Endothelial cell (in vitro differentiated cells): ENCODE measurements at regions not wholly inside any gene's neighbourhood (a gene's known extent, or its start where the extent isn't known, plus 50 kb on each side); places are given as distances from the start of the nearest gene placed in this dataset.

Experiments used
- DNase-seq: peaks from one replicate; pipeline ENCODE4 v3.0.0; 2021; ENCODE audit warnings: low spot score
- H3K27ac Mint-ChIP-seq: one replicate; pipeline ENCODE4 v1.8.0; 2021; ENCODE audit warnings: mixed read lengths, inconsistent platforms; ENCODE audit not compliant: unreplicated experiment
- H3K27me3 Mint-ChIP-seq: one replicate; pipeline ENCODE4 v1.8.0; 2021; ENCODE audit warnings: mild to moderate bottlenecking, moderate library complexity, mixed read lengths, inconsistent platforms; ENCODE audit not compliant: unreplicated experiment
- H3K36me3 Mint-ChIP-seq: one replicate; pipeline ENCODE4 v1.8.0; 2021; ENCODE audit warnings: mild to moderate bottlenecking, low read depth, mixed read lengths, inconsistent platforms; ENCODE audit not compliant: unreplicated experiment
- H3K4me1 Mint-ChIP-seq: one replicate; pipeline ENCODE4 v1.8.0; 2021; ENCODE audit warnings: mild to moderate bottlenecking, mixed read lengths, inconsistent platforms; ENCODE audit not compliant: unreplicated experiment
- H3K4me3 Mint-ChIP-seq: one replicate; pipeline ENCODE4 v1.8.0; 2021; ENCODE audit warnings: mild to moderate bottlenecking, mixed read lengths, inconsistent platforms; ENCODE audit not compliant: unreplicated experiment
- H3K9me3 Mint-ChIP-seq: one replicate; pipeline ENCODE4 v1.8.0; 2021; ENCODE audit warnings: mixed read lengths, inconsistent platforms; ENCODE audit not compliant: unreplicated experiment
- TF ChIP-seq, protein P1 (sequence below): fragments of 200-600 bp; sonication (generic); IDR thresholded peaks from one replicate; pipeline ENCODE4 v1.5.0; 2021; ENCODE audit warnings: antibody characterized with exemption; ENCODE audit not compliant: unreplicated experiment

GRCh38 chr22:48248901-48249455 lies 1486.5 kb downstream of the TBC1D22A start:
- no peak for DNase-seq
- no peak overlapping the region for H3K4me3 Mint-ChIP-seq
- TF ChIP-seq, protein P1, sequence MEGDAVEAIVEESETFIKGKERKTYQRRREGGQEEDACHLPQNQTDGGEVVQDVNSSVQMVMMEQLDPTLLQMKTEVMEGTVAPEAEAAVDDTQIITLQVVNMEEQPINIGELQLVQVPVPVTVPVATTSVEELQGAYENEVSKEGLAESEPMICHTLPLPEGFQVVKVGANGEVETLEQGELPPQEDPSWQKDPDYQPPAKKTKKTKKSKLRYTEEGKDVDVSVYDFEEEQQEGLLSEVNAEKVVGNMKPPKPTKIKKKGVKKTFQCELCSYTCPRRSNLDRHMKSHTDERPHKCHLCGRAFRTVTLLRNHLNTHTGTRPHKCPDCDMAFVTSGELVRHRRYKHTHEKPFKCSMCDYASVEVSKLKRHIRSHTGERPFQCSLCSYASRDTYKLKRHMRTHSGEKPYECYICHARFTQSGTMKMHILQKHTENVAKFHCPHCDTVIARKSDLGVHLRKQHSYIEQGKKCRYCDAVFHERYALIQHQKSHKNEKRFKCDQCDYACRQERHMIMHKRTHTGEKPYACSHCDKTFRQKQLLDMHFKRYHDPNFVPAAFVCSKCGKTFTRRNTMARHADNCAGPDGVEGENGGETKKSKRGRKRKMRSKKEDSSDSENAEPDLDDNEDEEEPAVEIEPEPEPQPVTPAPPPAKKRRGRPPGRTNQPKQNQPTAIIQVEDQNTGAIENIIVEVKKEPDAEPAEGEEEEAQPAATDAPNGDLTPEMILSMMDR = no peak
- no peaks in the 10 kb centered on the region for H3K36me3 Mint-ChIP-seq
- no peak overlapping the region for H3K27ac Mint-ChIP-seq
- H3K4me1 Mint-ChIP-seq = no peaks in the 10 kb centered on the region
- peaks cover 4% of the 10 kb centered on the region for H3K27me3 Mint-ChIP-seq
- no peaks in the 10 kb centered on the region for H3K9me3 Mint-ChIP-seq

DNA sequence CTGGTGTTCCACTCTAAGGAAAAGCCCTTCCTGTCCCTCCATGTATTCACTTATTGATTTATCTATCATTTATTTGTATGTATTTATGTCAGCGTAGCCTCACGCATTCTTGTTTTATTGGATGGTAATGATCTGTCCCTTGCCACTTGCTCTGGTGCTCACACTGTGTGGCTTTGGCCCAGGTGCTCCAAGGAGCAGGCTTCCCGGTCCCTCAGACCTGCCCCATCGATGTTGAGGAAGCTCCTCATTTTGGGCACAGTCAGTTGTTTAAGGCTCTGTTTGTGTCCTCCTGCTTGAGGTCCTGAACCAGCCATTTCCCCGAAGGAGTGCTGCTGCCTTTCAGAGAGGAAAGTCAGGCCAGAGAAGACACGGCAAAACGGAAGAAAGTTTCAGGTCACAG lies 1485.4 kb downstream of the TBC1D22A start:
- no peak for DNase-seq
- no peaks in the 10 kb centered on the region for H3K4me1 Mint-ChIP-seq
- H3K36me3 Mint-ChIP-seq = no peaks in the 10 kb centered on the region
- no peak overlapping the region for H3K4me3 Mint-ChIP-seq
- TF ChIP-seq, protein P1 = no peak
- peaks cover 3% of the 10 kb centered on the region for H3K27me3 Mint-ChIP-seq
- H3K9me3 Mint-ChIP-seq = no peaks in the 10 kb centered on the region
- no peak overlapping the region for H3K27ac Mint-ChIP-seq

GRCh38 chr22:48245196-48245485 lies 1482.7 kb downstream of the TBC1D22A start:
- Mint-ChIP-seq H3K27ac (no peak overlapping the region), H3K9me3 (no peaks in the 10 kb centered on the region), H3K4me1 (no peaks in the 10 kb centered on the region), H3K4me3 (no peak overlapping the region), H3K36me3 (no peaks in the 10 kb centered on the region), H3K27me3 (no peaks in the 10 kb centered on the region)
- TF ChIP-seq, protein P1 = no peak
- no peak for DNase-seq

GRCh38 chr22:48244388-48245195 lies 1482.1 kb downstream of the TBC1D22A start:
- H3K27ac Mint-ChIP-seq = no peak overlapping the region
- no peaks in the 10 kb centered on the region for H3K36me3 Mint-ChIP-seq
- no peaks in the 10 kb centered on the region for H3K4me1 Mint-ChIP-seq
- no peaks in the 10 kb centered on the region for H3K27me3 Mint-ChIP-seq
- TF ChIP-seq, protein P1 = no peak
- no peak overlapping the region for H3K4me3 Mint-ChIP-seq
- DNase-seq = no peak
- H3K9me3 Mint-ChIP-seq = no peaks in the 10 kb centered on the region

- DNase-seq = no peak
- no peaks in the 10 kb centered on the region for H3K36me3 Mint-ChIP-seq
- no peak overlapping the region for H3K27ac Mint-ChIP-seq
Measured at GRCh38 chr22:48242461-48242864, 1480.0 kb downstream of the TBC1D22A start.

More at GRCh38 chr22:48242461-48242864, 1480.0 kb downstream of the TBC1D22A start:
- Mint-ChIP-seq H3K4me3 (no peak overlapping the region), H3K27me3 (no peaks in the 10 kb centered on the region), H3K9me3 (no peaks in the 10 kb centered on the region), H3K4me1 (no peaks in the 10 kb centered on the region)
- TF ChIP-seq, protein P1 = no peak
